Pulmonary artery endothelial cell (primary cell): ENCODE measurements at regions not wholly inside any gene's neighbourhood (a gene's known extent, or its start where the extent isn't known, plus 50 kb on each side); places are given as distances from the start of the nearest gene placed in this dataset.

Source experiments
- DNase-seq: peaks from one replicate; pipeline ENCODE4 v3.0.0-alpha.2; 2011; ENCODE audit warnings: low read depth, low spot score

DNA sequence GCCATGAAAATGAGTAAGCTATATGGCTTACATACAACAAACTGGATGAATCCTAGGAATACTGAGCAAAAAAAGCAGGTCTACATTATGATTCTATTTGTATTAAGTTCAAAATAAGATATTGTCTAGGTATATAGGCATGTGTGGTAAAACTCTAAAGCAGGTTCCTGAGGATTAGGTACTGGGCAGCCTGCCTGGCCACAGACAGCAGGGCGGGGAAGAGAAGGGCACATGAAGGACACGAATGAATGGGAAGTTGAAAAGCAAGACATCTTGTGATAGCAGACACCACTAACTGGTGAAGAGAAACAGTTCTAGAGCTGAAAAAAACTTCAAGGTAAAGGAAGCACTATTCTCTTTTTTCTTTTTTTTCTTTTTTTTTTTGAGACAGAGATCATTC is 72.6 kb upstream of the SLC4A11 start:
- DNase-seq: no peak

DNA sequence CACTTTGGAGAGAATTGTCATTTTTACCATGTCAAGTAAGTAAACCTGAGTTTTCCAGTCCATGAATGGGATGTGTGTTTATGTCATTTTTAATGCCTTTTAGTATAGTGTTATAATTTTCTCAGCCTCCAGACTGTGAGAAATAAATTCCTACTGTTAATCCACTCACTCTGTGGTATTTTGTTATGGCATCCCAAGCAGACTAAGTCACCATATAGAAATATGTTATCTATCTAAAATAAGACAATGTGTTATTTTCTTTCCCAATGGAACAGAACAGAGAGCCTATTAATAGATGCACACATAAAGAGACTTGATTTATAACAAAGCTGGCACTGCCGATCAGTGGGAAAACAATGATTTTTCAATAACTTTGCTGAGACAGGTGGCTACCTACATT is 70.2 kb upstream of the SLC4A11 start:
- no peak for DNase-seq

DNA sequence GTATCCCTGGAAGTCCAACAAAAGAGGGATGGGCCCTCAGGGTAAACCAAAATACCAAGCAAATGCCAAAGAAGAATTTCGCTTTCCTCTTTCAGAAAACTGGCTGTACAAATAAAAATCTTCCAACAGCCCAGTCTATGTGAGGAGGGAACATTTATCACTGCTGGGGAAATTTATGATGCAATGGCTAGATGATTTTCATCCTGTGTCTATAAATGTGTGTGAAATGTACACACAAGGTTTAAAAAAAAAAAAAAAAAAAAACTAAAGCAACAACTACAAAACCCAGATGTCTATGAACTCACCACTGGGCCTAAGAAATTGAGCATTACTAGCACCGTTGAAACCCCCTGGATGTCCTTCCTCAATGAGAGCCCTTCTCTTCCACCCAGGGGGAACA is 68.7 kb upstream of the SLC4A11 start:
- DNase-seq: no peak

DNA sequence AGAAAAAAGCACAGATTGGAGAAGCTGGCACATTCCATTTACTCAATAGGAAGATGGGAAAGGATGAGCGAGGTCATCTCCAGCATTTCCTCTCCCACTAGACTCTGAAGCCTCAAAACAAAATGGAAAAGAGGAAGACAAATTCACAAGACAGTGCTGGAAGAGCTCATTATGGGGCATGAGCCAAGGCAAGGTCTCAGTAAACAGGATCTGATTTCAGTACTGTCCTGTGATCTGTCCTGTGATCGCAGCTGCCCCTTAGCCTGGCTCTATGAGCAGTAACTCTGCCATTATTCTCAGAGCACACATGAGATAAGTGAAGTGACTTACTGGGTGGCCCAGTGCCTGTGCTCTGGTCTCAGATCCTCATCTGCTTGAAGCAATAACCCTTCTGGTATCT is 68.1 kb upstream of the SLC4A11 start:
- no peak for DNase-seq

DNA sequence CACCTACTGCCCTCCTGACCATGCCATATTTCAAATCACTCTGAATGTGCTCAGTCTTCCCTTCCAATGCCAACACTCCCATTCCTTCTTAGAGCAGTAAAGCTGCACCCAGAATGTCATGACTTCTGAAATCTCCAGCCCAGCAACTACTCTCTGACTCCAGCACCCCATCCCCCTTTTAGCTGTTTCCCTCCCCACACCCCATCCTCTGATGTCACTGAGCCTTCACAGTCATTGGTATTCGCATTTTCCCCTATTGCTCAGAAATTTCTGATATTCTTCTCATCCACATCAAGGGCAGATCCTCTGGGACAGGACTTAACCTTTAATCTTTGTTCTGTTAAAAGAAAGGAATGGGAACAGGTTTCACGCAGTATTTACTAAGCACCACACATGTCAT is 67.1 kb upstream of the SLC4A11 start:
- DNase-seq: no peak

DNA sequence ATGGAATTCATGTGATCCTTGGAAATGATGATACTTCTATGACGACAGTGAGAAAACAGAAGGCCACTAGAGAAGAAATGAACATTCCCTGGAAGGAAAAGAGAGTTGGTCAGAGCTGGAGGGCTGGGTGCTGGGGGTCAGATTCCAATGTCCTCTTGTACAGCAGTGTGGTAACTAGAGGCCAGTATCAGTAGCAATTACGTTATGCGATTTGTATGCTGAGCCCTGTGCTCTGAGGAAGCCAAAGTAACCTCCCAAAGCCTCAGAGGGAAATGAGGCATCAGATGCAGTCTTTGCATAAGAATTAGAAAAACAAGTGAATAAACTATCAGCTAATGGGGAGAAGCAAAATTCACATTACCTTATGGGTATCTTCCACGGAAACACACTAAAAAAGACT is 65.5 kb upstream of the SLC4A11 start:
- no peak for DNase-seq

DNA sequence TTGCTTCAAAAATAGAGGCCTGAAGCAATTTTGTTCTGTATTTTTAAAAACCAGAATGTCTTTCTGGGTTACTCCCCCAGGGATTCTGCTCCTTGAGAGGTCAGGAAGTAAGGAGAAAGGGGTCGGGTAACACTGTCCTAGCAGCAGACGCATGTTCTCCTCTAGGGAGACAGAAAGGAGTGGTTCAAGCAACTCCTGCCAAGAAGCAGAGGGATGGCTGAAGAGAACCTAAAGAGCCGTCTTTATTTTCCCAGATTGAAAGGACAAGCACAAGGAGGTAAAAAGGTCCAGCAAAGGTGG is 58.0 kb upstream of the SLC4A11 start:
- DNase-seq: no peak

DNA sequence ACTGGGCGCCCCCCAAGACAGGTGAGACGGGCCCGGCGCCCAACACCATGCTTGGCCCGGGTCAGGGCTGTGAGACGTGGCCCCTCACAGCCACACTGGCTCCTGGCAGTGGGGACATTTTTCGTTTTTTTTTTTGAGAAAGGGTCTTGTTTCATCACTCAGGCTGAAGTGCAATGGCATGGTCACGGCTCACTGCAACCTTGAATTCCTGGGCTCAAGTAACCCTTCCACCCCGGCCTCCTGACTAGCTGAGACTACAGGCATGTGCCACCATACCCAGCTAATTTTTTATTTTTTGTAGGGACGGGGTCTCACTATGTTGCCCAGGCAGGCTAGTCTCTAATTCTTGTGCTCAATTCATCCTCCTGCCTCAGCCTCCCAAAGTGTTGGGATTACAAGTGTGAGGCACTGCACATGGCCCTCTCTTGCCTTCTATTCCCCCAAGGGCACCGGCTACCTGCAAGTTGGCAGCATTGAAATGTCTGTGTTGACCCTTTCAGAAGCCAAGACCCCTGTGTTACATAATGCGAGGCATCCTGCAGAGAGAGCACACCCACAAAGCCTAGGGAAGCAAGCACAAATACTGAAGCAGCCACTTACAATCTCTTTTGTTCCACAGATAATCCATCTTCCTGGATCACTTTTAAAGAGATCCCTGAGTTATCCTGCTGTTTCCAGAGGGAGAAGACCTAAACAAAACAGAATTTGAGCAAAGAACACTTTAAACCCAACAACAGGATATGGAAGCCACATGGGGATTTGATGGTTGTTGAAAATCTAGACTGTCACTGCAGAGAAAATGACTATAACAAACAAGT is 57.5 kb upstream of the SLC4A11 start:
- no peak for DNase-seq
